ENCODE measurements at regions not wholly inside any gene's neighbourhood (a gene's known extent, or its start where the extent isn't known, plus 50 kb on each side); places are given as distances from the start of the nearest gene placed in this dataset.
"Not testable (repeated sequence)": the region's sequence is repeated elsewhere in the genome, so short reads cannot be mapped to it uniquely, and the experiment has no call there.

- Histone ChIP-seq H3K4me3 (no peak overlapping the region), H3K4me1 (replicated peaks in 1 of 2) (no peaks in the 10 kb centered on the region), H3K36me3 (replicated peaks in 1 of 2) (no peaks in the 10 kb centered on the region), H3K27me3 (no peaks in the 10 kb centered on the region), H3K9me3 (replicated peaks in 1 of 3) (peaks cover 0 to 19% (median 16%) of the 10 kb centered on the region in 3 donors), H3K27ac (no peak overlapping the region)
- 77 to 93% (median 90%) methylated on average over 1 of the region's 1 CpG for WGBS, 4 donors
- DNase-seq = no peak
- TF ChIP-seq CTCF (IDR thresholded peaks at IDR 0.05) = no peak
- TF ChIP-seq POLR2A (IDR thresholded peaks at IDR 0.05) = no peak
- intact Hi-C loops (cut with DNase I) = no loop called here
These were observed 331.8 kb upstream of the RBMS1 start for GRCh38 chr2:160825433-160825832.

GRCh38 chr2:160826496-160826895, 332.9 kb upstream of the RBMS1 start:
- H3K36me3 ChIP-seq (replicated peaks in 1 of 2) = no peaks in the 10 kb centered on the region
- H3K9me3 ChIP-seq (replicated peaks in 1 of 3) = peaks cover 0 to 19% (median 16%) of the 10 kb centered on the region in 3 donors
- TF ChIP-seq POLR2A (IDR thresholded peaks at IDR 0.05) (no peak), CTCF (IDR thresholded peaks at IDR 0.05) (no peak)
- intact Hi-C loops (cut with DNase I) = no loop called here
- H3K27ac ChIP-seq = no peak overlapping the region
- H3K4me3 ChIP-seq = no peak overlapping the region
- no peaks in the 10 kb centered on the region for H3K27me3 ChIP-seq
- no peak for DNase-seq
- no peaks in the 10 kb centered on the region for H3K4me1 ChIP-seq (replicated peaks in 1 of 2)

DNA sequence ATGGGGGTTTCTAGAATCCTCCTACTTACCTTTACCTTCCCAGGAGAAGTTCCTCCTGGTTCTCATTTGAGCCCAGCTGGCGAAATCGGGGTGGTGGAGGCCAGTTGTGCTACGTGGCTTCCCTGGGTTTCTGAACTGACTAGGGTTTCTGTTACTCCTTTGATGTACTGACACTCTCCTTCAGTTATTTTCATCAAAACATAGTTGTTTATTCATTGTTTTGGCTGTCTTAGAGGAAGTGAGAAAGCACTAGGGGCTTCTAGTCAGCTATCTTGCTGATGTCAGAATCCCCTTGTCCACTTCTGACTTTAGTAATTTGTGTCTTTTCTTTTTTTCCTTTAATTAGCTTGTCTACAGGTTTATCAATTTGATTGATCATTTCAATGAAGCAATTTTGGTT, 332.2 kb upstream of the TANK start:
- Histone ChIP-seq H3K4me1 (replicated peaks in 1 of 2) (no peaks in the 10 kb centered on the region), H3K9me3 (replicated peaks in 1 of 3) (peaks cover 0 to 19% (median 16%) of the 10 kb centered on the region in 3 donors), H3K27me3 (no peaks in the 10 kb centered on the region), H3K36me3 (replicated peaks in 1 of 2) (no peaks in the 10 kb centered on the region), H3K27ac (no peak overlapping the region), H3K4me3 (no peak overlapping the region)
- intact Hi-C loops (cut with DNase I) = no loop called here
- 66 to 95% (median 78%) methylated on average over 3 of the region's 3 CpGs for WGBS, 4 donors
- TF ChIP-seq CTCF (IDR thresholded peaks at IDR 0.05) (no peak), POLR2A (IDR thresholded peaks at IDR 0.05) (no peak)
- DNase-seq = no peak

GRCh38 chr2:160832381-160832780, 327.8 kb upstream of the TANK start:
- H3K4me1 ChIP-seq (replicated peaks in 1 of 2); H3K36me3 ChIP-seq (replicated peaks in 1 of 2); H3K27me3 ChIP-seq; H3K4me3 ChIP-seq; H3K9me3 ChIP-seq (replicated peaks in 1 of 3); H3K27ac ChIP-seq; DNase-seq; intact Hi-C loops (cut with DNase I): not testable (repeated sequence)
- WGBS, 4 donors = 87 to 94% (median 93%) methylated on average over 5 of the region's 5 CpGs

DNA sequence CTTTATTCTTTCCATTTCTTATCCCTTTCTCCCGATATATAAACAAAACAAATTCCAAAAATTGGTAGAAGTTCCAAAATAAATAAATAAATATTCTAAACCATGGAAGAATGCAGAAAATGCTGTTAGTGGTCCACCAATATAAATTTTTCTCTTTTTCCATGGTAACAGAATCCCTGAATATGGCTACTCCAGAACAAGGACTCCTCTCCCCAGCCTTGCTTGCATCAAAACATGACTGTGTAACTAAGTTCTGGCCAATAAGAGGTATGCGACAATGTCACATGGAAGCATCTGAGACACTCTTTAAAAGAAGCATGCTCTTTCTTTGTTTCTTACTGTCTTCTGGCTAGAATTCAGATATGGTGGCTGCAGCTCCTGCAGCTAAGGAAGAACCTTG, 325.1 kb upstream of the TANK start:
- Histone ChIP-seq H3K36me3 (replicated peaks in 1 of 2) (no peaks in the 10 kb centered on the region), H3K4me1 (replicated peaks in 1 of 2) (no peaks in the 10 kb centered on the region), H3K4me3 (no peak overlapping the region), H3K27ac (no peak overlapping the region), H3K27me3 (no peaks in the 10 kb centered on the region), H3K9me3 (replicated peaks in 1 of 3) (peaks cover 0 to 3% (median 0%) of the 10 kb centered on the region in 3 donors)
- DNase-seq = no peak
- 46 to 85% (median 68%) methylated on average over 2 of the region's 2 CpGs for WGBS, 4 donors
- TF ChIP-seq CTCF (IDR thresholded peaks at IDR 0.05) (no peak), POLR2A (IDR thresholded peaks at IDR 0.05) (no peak)
- intact Hi-C loops (cut with DNase I) = no loop called here
